ENCODE measurements at regions not wholly inside any gene's neighbourhood (a gene's known extent, or its start where the extent isn't known, plus 50 kb on each side); places are given as distances from the start of the nearest gene placed in this dataset.
"Not testable (repeated sequence)": the region's sequence is repeated elsewhere in the genome, so short reads cannot be mapped to it uniquely, and the experiment has no call there.

- DNase-seq = no peak
Observed at GRCh38 chr2:76256458-76257088, 545.9 kb upstream of the GCFC2 start.

DNA sequence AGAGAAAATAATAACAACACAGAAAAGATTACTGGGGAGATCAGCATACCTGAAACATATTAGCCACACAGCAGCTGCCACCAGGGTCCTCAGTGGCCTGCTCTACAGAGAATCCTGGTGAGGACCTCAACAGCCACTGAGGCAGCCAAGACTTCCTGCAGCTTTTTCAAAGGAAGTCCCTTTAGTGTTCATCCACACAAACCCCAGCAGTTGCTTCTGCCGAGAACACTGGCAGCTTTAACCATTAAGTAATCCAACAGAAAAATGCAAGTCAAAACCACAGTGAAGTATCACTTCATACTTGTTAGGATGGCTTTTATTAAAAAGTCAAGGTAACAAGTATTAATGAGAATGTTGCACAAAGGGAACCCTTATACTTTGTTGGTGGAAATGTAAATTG lies 542.0 kb upstream of the GCFC2 start:
- DNase-seq = no peak

GRCh38 chr2:76251342-76251741 lies 540.6 kb upstream of the GCFC2 start:
- DNase-seq = no peak

- no peak for DNase-seq
Observed at GRCh38 chr2:76247006-76247405, 536.3 kb upstream of the GCFC2 start.

DNA sequence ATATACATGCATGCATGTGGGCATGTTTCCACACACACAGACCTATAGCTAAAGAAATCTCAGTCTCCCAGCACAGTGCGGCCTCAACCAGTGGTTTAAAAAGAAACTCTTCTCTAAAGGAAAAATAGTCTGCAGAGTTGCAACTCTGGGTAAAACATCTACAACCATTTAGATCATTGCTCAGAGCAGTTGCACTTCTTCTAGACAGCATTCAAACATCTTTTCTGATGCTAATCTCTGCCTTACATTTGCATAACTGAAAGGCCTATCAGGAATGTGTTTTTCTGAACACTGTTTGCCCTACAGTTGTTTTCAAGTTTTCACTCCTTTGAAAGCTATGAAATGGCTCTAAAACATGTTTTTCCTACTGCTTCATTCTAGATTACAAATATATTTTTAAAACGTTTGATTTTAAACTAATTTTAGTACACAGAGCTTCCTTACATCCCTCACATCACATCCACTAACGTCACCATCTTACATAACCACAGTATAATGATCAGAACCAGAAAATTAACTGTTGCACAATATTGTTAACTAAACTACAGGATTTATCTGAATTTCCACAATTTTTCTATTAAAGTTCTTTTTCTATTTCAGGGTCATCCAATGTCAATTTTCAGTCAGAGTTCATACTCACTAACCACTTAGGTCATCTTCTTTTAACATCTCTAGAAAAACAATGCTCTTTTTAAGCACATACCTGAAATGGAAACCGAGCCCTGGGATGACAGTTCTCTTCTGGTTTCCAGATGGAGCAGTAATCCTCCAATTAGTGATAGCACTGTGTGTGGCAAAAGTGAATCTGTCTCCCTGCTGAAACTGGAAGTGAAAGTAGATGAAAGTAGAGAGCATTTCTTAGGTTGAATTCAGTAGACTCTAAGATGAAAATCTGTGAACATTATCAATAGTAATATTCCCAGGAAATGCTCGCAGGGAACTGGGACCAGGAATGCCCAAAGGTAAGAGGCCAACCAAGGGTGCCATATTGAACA lies 501.6 kb upstream of the GCFC2 start:
- no peak for DNase-seq

- no peak for DNase-seq
Observed at GRCh38 chr2:76210551-76210950, 499.8 kb upstream of the GCFC2 start.

DNA sequence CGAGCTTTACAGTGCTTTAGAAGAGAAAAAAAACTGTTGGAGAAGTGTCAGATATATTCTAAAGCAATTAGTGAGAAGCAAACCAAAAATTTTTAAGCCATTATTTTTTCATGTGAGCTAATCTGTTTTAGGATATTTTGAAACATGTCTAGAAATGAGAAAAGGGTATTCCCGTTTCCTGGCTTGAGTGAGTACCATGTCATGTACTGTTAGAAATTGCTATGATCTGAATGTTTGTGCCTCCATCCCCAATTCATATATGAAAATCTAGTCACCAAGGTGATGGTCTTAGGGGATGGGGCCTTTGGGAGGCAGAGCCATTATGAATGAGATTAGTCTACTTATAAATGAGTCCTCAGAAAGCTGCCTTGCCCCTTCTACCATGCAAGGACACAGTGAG lies 493.3 kb upstream of the GCFC2 start:
- DNase-seq = no peak

- DNase-seq = no peak
Observed at GRCh38 chr2:76202866-76203265, 492.2 kb upstream of the GCFC2 start.

GRCh38 chr2:76197842-76198448 lies 487.2 kb upstream of the GCFC2 start:
- peak; percentile 82 for DNase-seq

DNA sequence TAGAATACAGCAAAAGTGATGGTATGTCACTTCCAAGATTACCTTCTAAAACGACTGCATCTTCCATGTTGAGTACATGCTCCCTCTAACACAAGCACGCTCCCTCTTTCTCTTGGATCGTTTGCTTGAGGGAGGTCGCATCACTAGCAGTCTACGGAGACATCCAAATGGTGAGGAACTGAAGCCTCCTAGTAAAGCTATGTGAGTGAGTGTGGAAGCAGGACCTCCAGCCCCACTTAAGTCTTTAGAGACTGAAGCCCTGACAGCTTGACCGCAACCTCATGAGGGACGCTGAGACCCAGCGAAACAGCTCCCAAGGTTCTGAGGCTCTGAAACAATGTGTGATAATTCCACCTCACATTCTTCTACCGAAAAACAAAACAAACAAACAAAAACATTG lies 486.7 kb upstream of the GCFC2 start:
- no peak for DNase-seq

DNA sequence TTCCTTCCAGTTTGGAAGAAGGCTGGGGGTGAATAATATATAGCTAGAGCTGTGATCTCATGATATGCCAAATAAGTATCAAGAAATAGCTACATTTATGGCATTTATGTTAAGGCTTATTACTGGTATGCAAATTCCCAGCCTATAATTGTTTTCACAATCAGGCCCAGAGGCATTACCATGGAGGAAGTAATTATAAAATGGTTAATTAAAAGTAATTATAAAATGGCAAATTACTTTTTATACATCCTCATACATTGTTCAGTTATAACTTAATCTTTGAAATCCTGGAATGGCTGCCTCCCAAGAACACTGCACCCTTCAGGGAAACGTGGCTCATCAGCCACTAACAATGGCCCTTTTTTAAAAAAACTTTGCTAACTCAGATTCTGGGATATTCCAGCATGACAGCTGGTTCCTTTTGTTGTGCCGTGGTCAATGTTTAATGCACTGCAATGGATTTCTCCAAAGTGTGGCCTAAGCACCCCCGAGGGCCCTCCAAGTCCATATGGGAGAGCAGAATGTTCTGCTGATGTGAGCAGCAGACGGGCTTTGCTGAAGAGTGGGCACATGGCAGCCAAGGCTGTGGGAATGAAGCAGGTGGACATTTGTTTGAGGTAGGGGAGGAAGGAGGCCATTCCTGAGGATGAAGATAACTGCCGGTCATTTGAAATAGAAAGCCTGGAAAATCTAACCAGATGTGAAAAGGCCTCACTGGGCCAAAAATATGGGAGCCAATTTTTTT lies 483.5 kb upstream of the GCFC2 start:
- no peak for DNase-seq

DNA sequence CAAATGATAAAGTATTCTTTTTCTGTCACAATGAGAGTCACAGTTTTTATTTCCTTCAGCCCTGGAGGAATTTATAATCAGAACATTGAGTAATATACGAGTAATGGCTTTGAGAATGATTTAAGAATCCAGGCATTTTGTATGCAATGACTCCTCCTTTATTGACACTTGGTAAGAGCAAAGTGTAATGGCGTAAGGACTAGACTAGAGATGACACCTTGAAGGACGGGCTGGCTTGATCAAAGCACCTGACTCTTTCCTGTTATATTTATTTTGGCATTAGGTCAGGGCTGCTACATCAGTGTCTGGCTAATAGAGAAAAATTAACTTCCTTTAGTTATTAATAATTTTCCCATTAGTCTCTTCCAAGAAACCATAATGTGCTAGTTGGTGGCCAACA lies 482.4 kb upstream of the GCFC2 start:
- no peak for DNase-seq

DNA sequence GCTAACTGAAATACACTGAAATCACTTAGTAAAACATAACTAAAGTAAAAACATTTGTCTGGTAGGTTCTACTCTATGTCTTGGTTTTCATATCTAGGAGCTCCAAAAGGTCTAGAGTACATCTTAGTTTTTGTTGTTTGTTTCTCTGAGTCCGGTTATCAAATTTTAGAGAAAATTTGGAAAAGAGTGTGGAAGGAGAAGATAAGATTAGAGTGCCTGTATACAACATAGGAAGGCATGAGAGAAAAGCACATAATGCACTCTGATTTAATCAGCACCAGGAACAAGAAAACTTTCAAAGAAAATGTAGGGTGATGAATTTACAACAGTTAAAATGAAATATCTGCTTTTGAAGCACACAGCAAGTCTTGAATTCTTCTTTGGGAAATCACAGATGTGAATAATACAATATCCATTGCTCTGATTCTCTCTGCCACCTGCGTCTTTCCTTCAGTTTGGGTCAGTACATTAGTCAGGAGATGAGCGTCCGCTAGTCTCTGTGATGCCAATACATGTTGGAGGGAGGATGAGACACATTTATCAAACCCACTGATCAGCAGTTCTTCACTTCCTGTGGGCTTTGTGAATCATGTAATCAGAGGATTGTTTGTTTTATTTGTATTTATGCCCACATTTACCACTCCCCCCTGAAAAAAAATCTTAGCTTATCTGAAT lies 477.8 kb upstream of the GCFC2 start:
- DNase-seq = no peak

DNA sequence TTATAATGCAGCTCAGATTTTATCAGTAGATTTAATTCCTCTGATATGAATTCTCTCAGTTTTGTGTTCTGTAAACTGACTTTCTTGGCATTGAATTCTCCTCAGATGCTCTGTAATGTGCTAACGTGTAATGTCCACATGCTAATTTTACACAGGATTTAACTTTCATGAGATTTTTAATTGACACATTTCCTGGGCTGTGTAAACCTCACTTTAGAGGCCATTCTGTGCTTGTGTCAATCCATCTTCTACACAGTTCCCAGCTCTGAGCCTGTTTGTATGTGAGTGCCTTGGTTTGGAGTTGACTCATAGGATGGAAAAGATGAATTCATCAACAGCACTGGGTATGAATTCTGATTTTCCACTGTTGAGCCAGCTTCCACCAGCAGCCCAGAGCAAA lies 476.7 kb upstream of the GCFC2 start:
- no peak for DNase-seq

DNA sequence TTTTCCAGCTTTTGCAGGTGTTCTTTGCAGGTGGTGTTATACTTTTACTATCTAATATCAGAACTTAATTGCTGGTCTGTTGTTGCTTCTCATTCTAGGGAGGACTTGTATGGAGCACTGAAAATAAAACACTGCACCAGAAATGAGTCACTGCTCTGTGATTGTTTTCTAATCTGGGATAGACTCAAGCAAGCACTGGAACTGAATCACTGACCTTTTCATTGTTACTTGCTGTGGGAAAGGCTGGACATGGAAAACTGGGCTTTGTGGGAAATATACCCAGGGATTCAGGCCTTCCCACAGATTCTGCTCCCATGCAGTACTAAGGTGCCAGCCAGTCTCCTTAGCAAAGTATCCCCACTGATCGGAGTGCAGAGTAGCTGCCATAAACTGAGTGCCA lies 470.0 kb upstream of the GCFC2 start:
- DNase-seq = no peak

DNA sequence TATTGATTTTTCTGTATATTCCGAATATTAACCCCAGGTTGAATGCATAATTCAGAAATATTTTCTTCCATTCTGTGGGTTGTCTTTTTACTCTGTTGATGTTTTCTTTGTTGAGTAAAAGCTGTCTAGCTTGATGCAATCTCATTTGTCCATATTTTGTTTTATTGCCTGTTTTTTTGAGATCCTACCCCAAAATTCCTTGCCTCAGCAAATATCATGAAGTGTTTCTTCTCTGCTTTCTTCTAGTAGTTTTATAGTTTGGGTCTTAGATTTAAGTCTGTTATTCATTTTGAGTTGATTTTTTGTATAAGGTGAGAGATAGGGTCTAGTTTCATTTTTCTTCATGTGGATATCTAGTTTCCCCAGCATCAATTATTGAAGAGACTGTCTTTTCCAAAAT lies 467.9 kb upstream of the GCFC2 start:
- no peak for DNase-seq

DNA sequence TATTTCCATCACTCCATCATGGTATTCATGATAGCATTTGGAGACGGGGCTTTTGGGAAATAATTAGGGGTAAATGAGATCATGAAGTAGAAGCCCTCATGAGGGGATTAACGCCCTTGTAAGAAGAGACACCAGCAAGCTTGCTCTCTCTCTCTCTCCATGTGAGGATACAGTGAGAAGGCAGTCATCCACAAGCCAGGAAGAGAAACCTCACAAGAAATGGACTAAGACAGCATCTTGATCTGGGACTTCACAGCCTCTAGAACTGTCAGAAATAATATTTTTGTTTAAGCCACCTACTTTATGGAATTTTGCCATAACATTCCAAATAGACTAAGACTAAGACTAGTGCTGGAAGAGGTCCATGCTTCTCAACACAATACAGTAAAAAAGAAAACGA lies 464.6 kb upstream of the GCFC2 start:
- no peak for DNase-seq

GRCh38 chr2:76174505-76174904 lies 463.8 kb upstream of the GCFC2 start:
- DNase-seq = no peak

- DNase-seq = not testable (repeated sequence)
Observed at GRCh38 chr2:76173206-76173605, 462.5 kb upstream of the GCFC2 start.

GRCh38 chr2:76172154-76172595 lies 461.5 kb upstream of the GCFC2 start:
- DNase-seq = not testable (repeated sequence)

DNA sequence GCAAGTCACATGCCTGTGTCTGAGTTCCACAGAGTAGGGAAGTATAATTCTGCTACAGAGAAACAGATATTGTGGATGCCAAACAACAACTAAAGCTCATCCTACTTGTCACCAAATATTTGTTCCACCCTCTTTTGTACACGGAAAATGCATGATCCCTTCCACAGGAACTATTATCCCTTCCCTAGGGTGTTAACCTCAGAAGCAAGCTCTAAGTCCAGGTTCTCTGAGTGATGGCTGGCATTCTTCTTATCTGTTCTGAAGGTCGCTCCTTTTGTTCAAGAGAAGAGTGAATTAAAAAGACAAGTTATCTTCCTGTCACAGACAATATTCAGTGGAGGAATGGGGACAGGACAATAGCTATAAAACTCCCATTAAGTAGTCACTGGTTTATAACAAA lies 460.1 kb upstream of the GCFC2 start:
- DNase-seq = no peak

GRCh38 chr2:76170009-76170384 lies 459.3 kb upstream of the GCFC2 start:
- DNase-seq = no peak
